ENCODE measurements at regions not wholly inside any gene's neighbourhood (a gene's known extent, or its start where the extent isn't known, plus 50 kb on each side); places are given as distances from the start of the nearest gene placed in this dataset.

DNA sequence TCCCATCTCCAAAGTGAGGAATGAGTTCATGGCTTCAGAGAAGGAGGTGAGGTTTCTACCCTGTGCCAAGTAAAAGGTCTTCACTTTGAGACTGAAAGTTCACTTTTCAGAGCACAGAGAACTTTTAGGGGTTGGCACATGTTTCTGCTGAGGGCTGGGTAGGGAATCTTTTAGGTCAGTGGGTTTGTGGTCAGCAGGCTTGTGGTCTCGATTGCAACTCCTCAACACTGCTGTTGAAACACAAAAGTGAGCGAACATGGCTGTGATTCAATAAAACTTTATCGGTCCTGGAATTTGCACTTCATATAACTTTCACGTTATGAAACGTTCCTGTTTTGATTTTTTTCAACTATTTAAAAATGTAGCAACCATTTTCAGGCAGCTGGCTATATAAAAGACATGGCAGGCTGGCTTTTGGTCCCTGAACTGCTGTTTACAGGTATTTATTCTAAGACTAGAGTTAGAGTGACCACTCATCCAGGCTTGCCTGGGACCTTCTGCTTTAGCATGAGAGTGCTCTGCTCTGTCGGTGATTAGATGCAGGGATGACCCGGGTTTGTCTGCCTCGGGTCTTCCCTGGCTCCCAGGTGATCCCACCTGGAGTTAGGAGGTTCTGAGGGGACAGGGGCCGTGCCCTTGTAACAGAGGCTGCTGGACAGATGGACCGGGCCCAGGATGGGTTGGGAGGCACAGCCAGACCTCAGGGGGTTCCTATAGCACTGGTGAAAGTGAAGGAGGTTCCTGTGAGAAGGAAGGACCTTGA, 62.7 kb upstream of the TAF1B start:
- H3K27ac ChIP-seq, result no peak overlapping the region
- no peaks in the 10 kb centered on the region for H3K4me1 ChIP-seq
- no peak for TF ChIP-seq POLR2A (IDR thresholded peaks at IDR 0.05)
- TF ChIP-seq, protein P1, sequence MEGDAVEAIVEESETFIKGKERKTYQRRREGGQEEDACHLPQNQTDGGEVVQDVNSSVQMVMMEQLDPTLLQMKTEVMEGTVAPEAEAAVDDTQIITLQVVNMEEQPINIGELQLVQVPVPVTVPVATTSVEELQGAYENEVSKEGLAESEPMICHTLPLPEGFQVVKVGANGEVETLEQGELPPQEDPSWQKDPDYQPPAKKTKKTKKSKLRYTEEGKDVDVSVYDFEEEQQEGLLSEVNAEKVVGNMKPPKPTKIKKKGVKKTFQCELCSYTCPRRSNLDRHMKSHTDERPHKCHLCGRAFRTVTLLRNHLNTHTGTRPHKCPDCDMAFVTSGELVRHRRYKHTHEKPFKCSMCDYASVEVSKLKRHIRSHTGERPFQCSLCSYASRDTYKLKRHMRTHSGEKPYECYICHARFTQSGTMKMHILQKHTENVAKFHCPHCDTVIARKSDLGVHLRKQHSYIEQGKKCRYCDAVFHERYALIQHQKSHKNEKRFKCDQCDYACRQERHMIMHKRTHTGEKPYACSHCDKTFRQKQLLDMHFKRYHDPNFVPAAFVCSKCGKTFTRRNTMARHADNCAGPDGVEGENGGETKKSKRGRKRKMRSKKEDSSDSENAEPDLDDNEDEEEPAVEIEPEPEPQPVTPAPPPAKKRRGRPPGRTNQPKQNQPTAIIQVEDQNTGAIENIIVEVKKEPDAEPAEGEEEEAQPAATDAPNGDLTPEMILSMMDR (IDR thresholded peaks at IDR 0.05), result no peak
- H3K4me3 ChIP-seq, result no peak overlapping the region
- H3K27me3 ChIP-seq, result no peaks in the 10 kb centered on the region
- no peaks in the 10 kb centered on the region for H3K9me3 ChIP-seq
- no peak for DNase-seq
- no peaks in the 10 kb centered on the region for H3K36me3 ChIP-seq
- intact Hi-C loops (cut with DNase I; ENCODE audit: low total_unique reads), result no loop called here

DNA sequence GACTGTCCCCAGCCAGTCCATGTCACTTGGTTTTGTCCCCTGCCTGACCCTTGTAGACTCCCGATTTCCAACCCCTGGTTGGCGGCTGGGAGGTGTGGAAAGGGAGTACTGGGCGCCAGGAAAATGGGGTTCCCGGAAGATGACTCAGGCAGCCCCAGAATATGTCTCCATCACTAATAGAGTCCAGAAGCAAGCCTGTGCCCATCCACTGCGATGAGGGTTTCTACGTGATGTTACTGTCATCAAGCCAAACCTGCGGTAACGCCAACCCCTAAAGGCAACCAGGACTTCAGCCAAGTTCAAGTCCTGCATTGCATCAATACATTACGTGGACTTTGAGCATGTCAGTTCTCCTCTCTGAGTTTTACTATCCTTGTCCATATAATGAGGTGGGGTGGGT, 62.0 kb upstream of the TAF1B start:
- no peaks in the 10 kb centered on the region for H3K27me3 ChIP-seq

DNA sequence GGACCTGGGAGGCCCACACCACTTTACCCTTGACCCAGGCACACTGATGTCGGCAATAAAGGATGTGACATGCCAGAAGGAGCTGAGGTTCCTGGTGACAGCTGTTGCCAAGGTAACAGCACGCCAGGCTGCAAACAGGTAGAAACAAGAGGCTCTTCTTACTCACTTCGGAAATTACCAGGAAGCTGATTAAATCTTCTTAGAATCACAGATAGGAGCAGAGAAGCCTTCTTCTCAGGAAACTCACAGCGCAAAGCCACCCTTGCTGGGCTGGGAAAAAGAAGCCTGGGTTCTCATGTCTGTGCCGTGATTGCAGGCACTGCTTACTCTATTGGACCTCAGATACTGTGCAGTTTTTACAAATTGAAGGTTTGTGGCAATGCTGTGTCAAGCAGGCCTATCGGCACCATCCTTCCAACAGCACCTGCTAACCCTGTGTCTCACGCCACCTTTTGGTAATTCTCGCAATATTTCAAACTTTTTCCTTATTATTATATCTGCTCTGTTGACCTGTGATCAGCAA, 61.0 kb upstream of the TAF1B start:
- H3K9me3 ChIP-seq, result no peaks in the 10 kb centered on the region
- H3K27me3 ChIP-seq, result no peaks in the 10 kb centered on the region
- no peak overlapping the region for H3K4me3 ChIP-seq
- no peaks in the 10 kb centered on the region for H3K4me1 ChIP-seq
- no peaks in the 10 kb centered on the region for H3K36me3 ChIP-seq
- no peak for DNase-seq
- TF ChIP-seq, protein P1 (IDR thresholded peaks at IDR 0.05), result no peak
- TF ChIP-seq POLR2A (IDR thresholded peaks at IDR 0.05), result no peak
- H3K27ac ChIP-seq, result no peak overlapping the region
- intact Hi-C loops (cut with DNase I; ENCODE audit: low total_unique reads), result no loop called here

More for the DNA sequence above, 62.0 kb upstream of the TAF1B start:
- Histone ChIP-seq H3K36me3 (no peaks in the 10 kb centered on the region), H3K4me1 (no peaks in the 10 kb centered on the region), H3K4me3 (no peak overlapping the region), H3K9me3 (no peaks in the 10 kb centered on the region), H3K27ac (no peak overlapping the region)
- DNase-seq, result no peak
- no peak for TF ChIP-seq POLR2A (IDR thresholded peaks at IDR 0.05)
- TF ChIP-seq, protein P1 (IDR thresholded peaks at IDR 0.05), result no peak
- intact Hi-C loops (cut with DNase I; ENCODE audit: low total_unique reads), result no loop called here

DNA sequence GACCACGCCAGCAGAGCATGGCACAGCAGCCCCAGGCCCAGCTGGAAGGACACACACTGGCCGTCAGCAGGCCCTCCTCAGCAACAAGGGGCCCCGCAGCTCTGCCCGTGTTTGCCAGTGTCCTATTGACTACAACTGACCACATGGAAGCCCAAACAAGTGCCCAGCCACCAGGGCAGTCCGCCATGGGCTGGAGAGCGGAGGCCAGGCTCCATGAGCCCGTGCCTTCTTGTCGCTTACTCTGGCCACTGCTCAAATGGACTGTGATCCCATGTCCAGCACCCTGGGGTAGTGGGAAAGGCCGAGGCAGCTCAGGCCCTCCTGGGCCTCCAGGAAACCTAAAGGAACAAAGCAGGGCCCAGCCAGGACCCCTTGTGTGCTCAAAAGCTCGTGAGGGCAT, 53.9 kb upstream of the TAF1B start:
- Histone ChIP-seq H3K27ac (no peak overlapping the region), H3K27me3 (no peaks in the 10 kb centered on the region), H3K36me3 (no peaks in the 10 kb centered on the region), H3K4me3 (no peak overlapping the region), H3K4me1 (no peaks in the 10 kb centered on the region), H3K9me3 (no peaks in the 10 kb centered on the region)
- no peak for DNase-seq
- TF ChIP-seq, protein P1 (IDR thresholded peaks at IDR 0.05), result no peak
- TF ChIP-seq POLR2A (IDR thresholded peaks at IDR 0.05), result no peak
- intact Hi-C loops (cut with DNase I; ENCODE audit: low total_unique reads), result no loop called here

DNA sequence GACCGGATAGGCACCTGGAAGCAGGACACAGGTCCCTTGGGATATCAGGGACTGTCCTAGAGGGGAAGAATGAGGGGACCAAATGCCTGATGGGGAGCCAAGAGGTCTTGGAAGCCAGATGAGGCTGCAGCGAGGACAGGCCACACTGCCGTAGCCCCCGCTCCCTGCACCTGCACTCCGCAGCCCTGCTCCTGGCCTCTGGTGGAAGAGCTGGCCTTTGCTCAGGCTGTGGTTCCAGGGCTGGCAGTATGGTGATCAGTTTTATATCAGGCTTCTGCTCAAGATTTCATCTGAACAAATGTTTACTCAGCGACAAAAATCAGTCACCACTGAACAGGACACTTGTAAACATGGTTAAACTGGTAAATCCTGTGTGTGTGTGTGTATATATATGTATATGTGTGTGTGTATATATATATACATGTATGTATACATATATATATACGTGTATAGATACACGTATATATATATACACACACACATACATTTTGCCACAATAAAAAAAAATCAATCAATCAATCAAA, 52.5 kb upstream of the TAF1B start:
- no peaks in the 10 kb centered on the region for H3K4me1 ChIP-seq
- intact Hi-C loops (cut with DNase I; ENCODE audit: low total_unique reads), result no loop called here
- TF ChIP-seq POLR2A (IDR thresholded peaks at IDR 0.05), result no peak
- TF ChIP-seq, protein P1 (IDR thresholded peaks at IDR 0.05), result no peak
- no peaks in the 10 kb centered on the region for H3K27me3 ChIP-seq
- no peaks in the 10 kb centered on the region for H3K9me3 ChIP-seq
- DNase-seq, result no peak
- H3K4me3 ChIP-seq, result no peak overlapping the region
- no peak overlapping the region for H3K27ac ChIP-seq
- H3K36me3 ChIP-seq, result no peaks in the 10 kb centered on the region
